Skin epidermis (tissue), 12 donors: ENCODE measurements at regions not wholly inside any gene's neighbourhood (a gene's known extent, or its start where the extent isn't known, plus 50 kb on each side); places are given as distances from the start of the nearest gene placed in this dataset.
"Not testable (repeated sequence)": the region's sequence is repeated elsewhere in the genome, so short reads cannot be mapped to it uniquely, and the experiment has no call there.

ENCODE experiments used
- H3K27ac ChIP-seq, 21 experiments: fragments of 200-600 bp; sonication (generic) in 11 of 21; one replicate each; pipeline ENCODE4 v1.5.0; 2020; ENCODE audit warnings: mild to moderate bottlenecking in 3 of 21, inconsistent platforms in 2 of 21, moderate library complexity in 2 of 21
- H3K4me3 ChIP-seq, 7 experiments: fragments of 200-600 bp; sonication (generic) in 2 of 7; one replicate each; pipeline ENCODE4 v1.5.0; 2020; ENCODE audit warnings: inconsistent platforms in 2 of 7, mild to moderate bottlenecking in 2 of 7, moderate library complexity in 1 of 7

DNA sequence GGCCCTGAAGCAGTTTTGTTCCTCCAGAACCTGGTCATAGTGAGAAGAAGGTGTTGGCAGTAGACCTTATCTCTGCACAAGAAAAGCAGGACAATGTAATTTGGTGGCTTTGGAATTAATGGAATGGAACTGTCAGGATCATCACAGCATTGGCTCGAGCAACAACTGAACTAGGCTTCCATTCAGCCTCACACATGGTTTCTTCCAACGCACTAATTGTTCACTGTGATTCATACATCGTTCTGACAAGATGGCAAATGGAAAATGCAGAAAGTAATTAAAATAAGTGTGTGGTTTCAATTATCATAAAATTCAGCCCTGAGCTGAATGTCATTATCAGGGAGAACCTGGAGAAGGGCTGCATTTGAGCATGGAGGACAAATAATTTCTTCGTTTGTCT is 80.6 kb downstream of the MFSD1 start:
- Histone ChIP-seq H3K4me3 (no peak overlapping the region), H3K27ac (no peak overlapping the region)

DNA sequence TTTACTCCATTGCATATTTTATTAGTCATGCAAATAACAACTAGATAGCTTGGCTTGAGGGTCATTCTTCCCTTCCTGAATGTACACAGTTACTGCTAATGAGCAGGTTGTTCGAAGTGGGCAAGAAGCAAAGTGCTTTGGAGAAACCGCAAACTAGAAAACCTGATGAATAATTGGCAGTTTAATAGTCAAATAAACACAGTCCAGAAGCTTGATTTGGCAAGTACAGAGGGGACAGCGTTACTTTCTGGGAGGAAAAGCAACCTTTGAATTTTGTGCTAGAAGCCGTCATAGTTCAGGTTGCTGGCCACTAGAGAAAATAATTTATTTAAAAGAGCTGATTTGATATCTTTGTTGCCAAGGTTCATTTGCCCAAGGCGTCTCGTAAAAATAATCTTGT is 94.9 kb downstream of the MFSD1 start:
- H3K27ac ChIP-seq = no peak overlapping the region
- H3K4me3 ChIP-seq = no peak overlapping the region

DNA sequence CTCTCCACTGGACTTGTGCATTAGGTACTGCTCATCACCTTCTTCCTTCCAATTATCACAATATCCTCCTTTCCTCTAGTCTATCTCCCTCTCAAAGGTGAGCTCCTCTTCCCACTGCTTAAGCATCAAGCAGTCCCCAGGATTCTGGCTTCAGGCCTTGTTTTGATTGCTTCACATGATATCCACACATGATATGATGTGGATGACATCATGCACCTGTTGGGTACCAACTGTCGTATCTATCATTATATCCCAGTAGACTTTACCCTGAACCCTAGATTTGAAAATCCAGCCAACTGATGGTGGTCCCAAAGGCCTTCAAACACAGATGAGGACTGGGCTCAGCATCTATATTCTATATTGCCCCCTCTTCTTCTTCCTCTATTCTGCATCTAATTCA is 104.9 kb downstream of the MFSD1 start:
- Histone ChIP-seq H3K27ac (no peak overlapping the region), H3K4me3 (no peak overlapping the region)

DNA sequence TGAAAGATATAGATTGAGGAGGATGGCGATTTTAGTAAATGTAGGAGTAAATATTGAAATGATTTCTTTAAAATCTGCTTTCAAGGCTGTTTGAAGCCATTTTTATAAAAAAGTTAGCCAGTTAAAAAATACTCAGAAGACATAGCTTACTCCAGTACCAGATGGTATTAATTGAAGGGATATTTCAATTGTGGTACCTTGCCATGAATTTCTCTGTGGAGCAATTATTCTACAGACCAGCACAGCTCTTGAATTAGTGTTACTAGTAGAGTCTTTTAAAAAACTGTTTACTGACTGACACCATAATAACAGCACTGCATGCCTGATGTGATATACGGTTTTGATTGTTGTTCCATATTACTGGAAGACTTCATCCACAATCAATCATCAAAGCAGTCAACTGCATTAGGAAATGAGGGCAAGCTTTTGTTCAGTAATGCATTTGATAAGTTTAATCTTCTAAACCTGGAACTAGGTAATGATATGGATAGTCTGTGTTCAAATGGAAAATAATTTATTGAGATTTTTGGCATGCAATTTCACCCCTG is 106.4 kb downstream of the MFSD1 start:
- H3K27ac ChIP-seq = no peak overlapping the region
- H3K4me3 ChIP-seq = no peak overlapping the region

DNA sequence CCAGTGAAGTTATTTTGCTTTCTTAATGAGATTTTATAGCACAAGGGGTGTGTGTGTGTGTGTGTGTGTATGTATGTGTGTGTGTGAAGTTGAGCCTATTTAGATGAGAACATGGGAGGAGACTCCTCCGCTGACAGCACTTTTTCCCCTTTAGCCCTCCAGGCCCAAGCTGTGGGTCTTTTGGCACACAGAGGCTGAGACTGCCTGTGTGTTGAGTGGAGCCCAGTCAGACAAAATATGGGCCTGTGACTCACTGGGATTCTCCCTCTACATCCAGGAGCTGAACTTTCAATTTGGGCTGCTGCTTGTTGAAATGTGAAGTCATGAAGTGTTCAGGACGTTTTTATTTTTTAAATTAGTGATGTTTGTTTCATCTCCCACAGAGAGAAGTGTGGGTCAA is 108.0 kb downstream of the MFSD1 start:
- Histone ChIP-seq H3K27ac (no peak overlapping the region), H3K4me3 (no peak overlapping the region)

DNA sequence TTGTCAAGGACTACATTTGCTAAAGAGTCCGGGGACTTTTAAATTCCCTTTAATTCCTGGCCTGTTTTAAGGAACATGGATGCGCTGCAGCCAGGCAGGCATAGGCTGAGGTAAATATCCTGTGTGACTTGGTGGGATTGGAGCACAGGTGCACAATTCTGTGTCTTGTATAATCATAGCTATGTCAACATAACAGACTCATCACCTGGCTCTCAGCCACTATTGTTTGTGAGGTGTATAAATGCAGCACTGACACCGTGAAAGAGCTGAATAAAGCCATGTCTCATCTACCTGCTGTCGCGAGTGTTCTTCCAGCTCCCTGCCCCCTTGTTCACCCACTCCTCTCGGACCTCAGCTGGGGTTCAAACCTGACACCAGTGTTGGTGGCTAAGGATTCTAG is 109.7 kb downstream of the MFSD1 start:
- Histone ChIP-seq H3K27ac (no peak overlapping the region), H3K4me3 (no peak overlapping the region)

DNA sequence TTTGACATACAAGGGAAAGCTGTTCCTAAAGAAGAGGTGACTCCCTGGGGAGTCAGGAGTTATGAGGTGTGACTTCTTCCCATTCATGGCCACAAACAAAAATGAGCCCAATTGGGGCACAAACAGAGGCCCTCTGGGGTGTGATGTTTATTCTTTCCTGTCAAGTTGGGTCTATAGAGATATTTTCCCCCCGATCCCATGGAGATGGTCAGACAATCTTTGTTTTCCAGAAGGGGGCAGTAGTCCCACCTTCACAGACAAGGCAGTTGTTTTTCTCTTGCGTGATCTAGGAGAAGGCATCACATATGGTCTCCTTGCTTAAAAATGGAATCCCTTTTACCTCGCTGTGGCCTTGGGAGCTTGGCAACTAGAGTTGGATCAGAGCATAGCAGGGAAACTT is 110.3 kb downstream of the MFSD1 start:
- no peak overlapping the region for H3K27ac ChIP-seq
- H3K4me3 ChIP-seq = no peak overlapping the region

DNA sequence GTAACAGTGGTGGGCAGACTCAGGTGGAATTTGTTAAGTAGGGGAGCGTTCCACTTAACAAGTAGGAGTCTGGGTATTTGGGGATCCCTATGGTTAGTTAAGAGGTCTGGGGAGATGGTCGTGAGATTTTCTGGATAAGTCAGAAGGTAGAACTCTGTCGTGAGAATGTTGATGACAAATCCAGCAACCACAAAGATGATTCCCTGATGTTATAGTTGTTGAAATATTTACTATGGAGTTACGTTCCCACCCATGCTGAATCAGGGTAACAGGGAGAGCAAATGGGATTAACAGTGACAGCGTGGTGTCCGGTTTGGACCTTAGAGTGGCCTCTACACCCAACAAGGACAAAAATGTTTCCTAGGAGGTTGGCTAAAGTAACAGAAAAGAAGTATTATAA is 110.8 kb downstream of the MFSD1 start:
- Histone ChIP-seq H3K4me3 (no peak overlapping the region), H3K27ac (no peak overlapping the region)

DNA sequence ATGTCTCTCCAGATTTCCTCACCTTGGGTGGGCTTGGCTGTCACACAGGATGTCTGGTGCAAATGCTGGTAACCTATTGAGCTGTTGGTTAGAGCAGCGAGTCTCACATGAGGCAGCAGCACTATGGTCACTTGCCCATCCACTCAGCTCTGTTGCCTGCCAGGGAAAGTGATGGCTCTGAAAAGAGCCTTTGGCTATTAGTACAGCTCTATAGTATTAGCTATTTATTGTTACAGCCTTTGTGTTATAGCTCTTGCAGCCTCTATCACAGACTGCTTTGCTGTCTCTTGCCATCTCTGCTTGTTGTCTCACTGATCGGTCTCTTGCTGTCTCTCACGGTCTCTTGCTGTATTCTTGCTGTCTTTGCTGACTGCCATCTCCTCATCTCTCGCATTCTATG is 114.3 kb downstream of the MFSD1 start:
- H3K27ac ChIP-seq = no peak overlapping the region

DNA sequence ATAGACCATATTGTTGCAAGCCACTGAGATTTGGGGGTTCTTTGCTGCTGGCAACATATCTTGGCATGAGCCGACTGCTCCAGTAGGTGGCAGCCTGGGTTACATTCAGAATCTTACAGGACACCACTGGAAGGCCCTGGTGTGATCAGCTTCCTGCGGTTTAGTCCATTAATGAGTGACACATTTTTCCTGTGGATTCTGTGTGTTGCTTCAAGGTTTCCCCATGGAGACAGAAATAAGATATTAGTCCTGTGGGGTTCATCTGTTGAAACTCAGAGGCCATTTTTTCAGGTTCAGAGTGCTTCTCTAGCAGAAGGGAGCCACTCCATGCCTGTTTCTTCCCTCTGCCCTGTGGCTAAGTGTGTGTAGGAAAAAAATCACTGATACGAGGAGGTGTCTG is 116.2 kb downstream of the MFSD1 start:
- no peak overlapping the region for H3K4me3 ChIP-seq
- H3K27ac ChIP-seq = no peak overlapping the region

More for the DNA sequence above, 114.3 kb downstream of the MFSD1 start:
- no peak overlapping the region for H3K4me3 ChIP-seq

DNA sequence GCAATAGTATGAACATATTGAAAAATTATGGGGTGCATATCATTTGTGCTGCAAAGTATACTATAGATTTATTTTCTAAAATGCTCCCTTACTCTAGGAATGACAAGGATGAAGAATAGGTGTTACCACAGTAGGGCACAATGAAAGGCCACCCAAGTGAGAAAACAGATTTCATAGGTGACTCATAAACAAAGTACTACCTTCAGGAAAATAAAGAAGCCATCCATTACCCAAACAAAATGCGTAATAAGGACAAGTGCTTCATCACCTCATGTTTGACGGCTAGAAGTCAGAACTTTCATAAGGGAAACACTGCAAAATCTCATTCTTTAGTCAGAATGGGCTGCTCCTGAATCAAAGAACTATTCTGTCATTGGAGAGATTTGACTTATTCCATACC is 116.6 kb downstream of the MFSD1 start:
- H3K4me3 ChIP-seq = no peak overlapping the region
- H3K27ac ChIP-seq = no peak overlapping the region

DNA sequence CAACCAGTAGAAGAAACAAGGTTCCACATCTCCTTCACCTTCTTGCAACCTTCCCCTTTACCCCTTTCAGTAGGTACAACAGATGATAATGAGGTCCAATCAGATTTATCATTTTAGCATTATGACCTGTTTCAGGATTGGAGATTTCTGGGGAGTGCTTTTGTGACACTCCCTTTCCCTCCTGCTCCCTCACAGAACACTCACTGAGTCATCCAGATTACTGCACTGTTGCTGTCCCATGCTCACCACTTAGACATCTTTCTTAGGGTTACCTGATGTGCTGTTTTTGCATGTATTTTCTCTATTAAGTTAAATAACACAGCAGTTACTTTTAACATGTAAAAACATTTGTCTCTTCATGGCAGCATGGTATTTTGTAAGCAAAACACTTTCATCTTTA is 118.5 kb downstream of the MFSD1 start:
- Histone ChIP-seq H3K27ac (no peak overlapping the region), H3K4me3 (no peak overlapping the region)

DNA sequence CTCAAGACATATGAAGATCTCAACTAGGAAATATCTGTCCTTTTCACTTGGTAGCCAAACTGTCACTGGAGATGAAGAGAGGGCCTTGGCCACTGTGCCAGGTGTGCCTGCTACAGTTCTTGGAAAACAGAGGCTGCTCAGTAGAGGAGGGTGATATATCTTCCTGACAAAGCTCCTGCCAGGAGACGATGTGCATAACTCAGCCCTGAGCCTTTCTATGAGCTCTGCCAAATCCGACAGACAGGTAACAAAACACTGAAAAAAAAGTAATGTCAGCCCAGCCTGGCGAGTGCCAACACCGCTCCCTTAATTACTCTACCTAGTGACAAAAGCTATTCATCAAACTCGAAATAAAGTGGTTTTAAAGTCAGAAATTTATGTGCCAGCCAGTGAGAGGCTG is 123.2 kb downstream of the MFSD1 start:
- H3K27ac ChIP-seq = no peak overlapping the region

DNA sequence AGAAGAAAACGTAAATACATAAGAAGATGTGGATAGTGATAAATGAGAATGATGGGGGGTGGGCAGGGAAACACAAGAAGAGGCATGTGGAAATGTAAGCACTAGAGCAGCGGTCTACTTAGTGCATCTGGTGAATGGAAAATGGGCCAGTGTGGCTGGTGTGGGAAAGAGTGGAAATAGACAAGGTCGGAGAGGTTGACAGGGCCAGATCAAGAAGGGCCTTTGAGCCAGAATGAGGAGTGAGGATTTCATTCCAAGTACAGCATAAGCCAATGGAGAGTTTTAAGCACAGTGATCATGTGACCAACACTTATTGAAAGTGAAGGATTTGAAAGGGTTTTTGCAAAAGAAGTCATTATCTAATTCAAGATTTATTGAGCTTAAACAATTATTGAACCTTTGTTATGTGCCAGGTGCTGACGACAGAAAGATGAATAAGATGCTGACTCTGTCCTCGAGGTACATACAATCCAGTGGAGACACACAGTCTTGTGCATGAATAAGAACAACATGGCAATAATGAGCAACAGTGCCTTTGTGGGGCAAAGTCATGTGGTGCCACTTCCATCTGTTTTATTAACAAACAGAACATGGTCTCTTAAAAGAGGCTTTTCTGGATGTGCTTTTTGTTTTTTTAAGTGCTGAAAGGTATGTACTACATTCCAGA is 124.1 kb downstream of the MFSD1 start:
- Histone ChIP-seq H3K4me3 (no peak overlapping the region), H3K27ac (no peak overlapping the region)

More for the DNA sequence above, 123.2 kb downstream of the MFSD1 start:
- no peak overlapping the region for H3K4me3 ChIP-seq

DNA sequence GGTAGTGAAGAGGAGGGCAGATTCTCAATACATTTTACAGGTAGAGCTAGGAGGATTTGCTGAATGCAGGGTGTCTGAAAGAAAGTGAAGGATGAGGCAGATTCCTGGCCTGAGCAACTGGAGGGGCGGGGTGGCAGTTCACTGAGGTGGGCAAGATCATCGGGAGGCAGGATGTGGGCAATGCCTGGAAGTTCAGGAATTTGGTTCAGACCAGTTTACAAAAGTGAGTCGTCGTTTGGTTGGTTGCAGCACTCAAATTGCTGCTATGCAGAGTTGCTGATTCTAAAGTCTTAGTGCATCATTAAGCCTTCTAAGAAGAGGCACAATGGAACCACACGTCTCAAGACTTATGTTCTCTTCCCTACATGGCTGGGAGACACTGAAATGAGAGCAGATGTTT is 134.0 kb downstream of the MFSD1 start:
- no peak overlapping the region for H3K4me3 ChIP-seq
- H3K27ac ChIP-seq = no peak overlapping the region

DNA sequence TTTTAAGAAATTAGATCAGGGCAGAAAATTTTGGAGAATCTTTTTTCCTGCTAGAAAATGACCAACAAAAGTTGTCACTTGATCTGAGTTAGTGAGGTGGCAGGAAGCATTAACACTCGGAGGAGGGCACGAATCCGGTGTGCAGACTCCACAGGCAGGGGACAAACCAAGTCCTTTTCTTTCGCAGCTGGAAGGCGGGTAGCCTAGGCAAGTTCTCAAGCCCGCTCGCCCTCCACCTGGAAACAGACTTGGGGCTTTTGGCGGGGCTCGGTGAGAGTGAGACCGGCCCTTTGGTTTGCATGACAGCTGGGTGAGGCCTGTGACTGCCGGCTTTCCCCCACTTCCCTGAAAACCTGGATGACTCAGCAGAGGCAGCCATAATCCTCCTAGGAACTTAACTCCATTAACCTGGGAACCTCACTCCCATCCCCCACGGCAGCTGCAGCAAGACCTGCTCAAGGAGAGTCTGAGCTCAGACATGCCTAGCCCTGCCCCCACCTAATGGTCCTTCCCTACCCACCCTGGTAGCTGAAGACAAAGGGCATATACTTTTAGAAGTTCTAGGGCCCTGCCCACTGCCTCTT is 134.8 kb downstream of the MFSD1 start:
- no peak overlapping the region for H3K4me3 ChIP-seq

DNA sequence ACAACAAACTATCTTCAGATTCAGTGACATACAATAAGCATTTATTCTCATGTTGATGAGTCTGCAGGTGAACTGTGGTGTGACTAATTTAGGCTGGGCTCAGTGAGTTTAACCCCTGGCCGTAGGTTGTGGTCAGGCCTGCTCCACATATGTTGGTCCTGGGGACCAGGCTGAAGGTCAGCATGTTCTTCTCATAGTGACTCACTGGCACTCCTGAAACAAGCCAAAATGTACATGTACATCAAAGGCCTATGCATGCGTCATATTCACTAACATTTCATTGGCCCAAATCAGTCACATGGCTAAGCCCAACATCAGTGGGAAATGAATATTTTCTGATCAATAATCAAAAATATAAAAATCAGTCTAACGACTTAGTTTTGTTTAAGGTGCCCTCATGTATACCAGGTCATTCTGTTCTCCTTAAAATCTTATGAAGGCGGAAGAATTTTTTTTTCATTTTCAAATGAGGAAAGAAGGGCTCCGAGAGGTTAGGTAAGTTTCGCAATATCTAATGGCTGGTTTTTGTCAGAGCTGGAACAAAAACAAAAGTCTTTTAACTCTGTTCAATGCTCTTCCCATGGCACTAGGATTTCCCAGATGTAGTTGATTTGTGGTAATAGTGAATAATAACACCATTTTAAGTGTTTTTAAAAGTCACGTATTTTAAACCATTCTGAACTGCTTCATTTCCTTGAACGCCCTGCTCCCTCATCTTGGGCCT is 148.5 kb downstream of the MFSD1 start:
- no peak overlapping the region for H3K4me3 ChIP-seq
- H3K27ac ChIP-seq = no peak overlapping the region

More for the DNA sequence above, 134.8 kb downstream of the MFSD1 start:
- no peak overlapping the region for H3K27ac ChIP-seq

DNA sequence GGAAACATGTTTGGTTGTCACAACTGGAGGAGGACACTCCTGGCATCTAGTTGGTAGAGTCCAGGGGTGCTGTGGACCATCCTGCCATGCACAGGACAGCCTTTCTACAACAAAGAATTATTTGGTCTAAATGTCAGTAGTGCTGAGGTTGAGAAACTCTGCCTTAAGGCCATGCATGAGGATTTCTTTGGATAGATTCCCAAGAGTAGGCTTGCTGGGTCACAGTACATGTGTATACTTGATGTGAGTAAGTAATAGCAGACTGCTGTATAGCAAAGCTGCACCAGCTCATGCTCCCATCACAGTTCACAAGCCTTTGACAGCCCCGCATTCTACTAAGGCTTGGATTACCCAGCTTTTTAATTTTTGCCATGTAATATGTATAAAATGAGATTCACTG is 151.3 kb downstream of the MFSD1 start:
- no peak overlapping the region for H3K27ac ChIP-seq
- H3K4me3 ChIP-seq = no peak overlapping the region

DNA sequence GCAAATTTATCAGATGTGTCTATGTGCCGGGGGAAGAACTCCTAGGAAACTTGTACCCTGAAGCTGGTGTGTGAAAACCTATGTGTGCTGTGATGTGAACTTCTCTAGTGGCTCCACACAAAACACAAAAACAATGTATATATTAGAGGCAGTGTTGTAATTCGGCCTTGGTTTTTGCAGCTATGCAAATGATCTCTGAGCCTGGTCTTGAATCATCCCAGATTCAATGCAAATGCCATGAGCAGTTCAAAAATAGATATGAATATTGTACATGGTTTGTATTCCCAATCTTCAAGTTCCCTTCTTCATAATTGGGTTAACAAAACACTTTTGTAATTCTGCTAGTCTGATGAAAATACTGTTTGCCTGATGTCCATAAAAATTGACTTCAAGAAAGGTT is 152.6 kb downstream of the MFSD1 start:
- Histone ChIP-seq H3K4me3 (no peak overlapping the region), H3K27ac (no peak overlapping the region)

DNA sequence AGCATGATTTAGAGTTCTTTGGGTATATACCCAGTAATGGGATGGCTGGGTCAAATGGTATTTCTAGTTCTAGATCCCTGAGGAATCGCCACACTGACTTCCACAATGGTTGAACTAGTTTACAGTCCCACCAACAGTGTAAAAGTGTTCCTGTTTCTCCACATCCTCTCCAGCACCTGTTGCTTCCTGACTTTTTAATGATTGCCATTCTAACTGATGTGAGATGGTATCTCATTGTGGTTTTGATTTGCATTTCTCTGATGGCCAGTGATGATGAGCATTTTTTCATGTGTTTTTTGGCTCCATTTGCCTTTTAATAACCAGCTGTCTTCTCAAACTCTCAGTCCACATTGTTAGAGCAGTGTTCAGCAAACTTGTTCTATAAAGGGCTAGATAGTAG is 155.9 kb downstream of the MFSD1 start:
- H3K4me3 ChIP-seq, H3K27ac ChIP-seq: not testable (repeated sequence)

DNA sequence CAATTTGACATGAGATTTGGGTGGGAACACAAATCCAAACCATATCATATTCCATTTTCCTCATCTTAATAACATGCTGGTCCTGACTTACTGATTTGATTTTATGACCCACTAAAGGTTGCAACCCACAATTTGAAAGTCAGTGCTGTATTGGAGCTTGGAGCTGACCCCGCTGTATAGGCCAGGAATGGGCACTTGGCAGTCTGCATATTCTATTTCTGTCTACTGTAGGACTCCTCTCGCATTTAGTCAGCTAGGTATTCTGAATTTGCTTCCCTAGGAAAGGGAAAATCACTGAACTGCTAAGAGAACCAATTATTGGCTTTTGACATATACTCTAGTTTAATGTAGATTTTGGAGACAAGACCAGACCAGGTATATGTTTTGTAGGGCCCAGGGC is 157.0 kb downstream of the MFSD1 start:
- no peak overlapping the region for H3K27ac ChIP-seq
- no peak overlapping the region for H3K4me3 ChIP-seq
